PFSK-1 (cell line): ENCODE measurements at regions not wholly inside any gene's neighbourhood (a gene's known extent, or its start where the extent isn't known, plus 50 kb on each side); places are given as distances from the start of the nearest gene placed in this dataset.

Source experiments
- FOXP2 ChIP-seq: optimal IDR thresholded peaks from 2 replicates; pipeline ENCODE3; 2011; ENCODE audit warnings: borderline replicate concordance, control low read depth, inconsistent platforms; ENCODE audit not compliant: insufficient read depth; ENCODE audit errors: extremely low read length, extremely low read depth
- POLR2AphosphoS5 ChIP-seq: IDR thresholded peaks from 2 replicates; pipeline ENCODE4 v1.6.1; 2012; ENCODE audit warnings: low read depth, mild to moderate bottlenecking, control low read depth, low read length, moderate library complexity
- REST ChIP-seq, 2 experiments: IDR thresholded peaks; 2 replicates each; pipeline versions ENCODE4 v1.6.1 to v1.8.0; 2011 to 2012; ENCODE audit warnings: low read depth in 2 of 2, low read length in 2 of 2, control low read depth in 1 of 2, inconsistent platforms in 1 of 2, mild to moderate bottlenecking in 1 of 2, moderate library complexity in 1 of 2; ENCODE audit not compliant: insufficient read depth in 1 of 2
- SIN3A ChIP-seq: IDR thresholded peaks from 2 replicates; pipeline ENCODE4 v1.6.1; 2012; ENCODE audit warnings: mild to moderate bottlenecking, low read length, moderate library complexity, borderline replicate concordance; ENCODE audit not compliant: insufficient read depth
- TAF1 ChIP-seq: IDR thresholded peaks from 2 replicates; pipeline ENCODE4 v1.6.1; 2012; ENCODE audit warnings: low read length, control low read depth, borderline replicate concordance; ENCODE audit not compliant: insufficient read depth

GRCh38 chr22:49613511-49614270, 214.0 kb downstream of the BRD1 start:
- TF ChIP-seq POLR2AphosphoS5 (no peak), REST (IDR thresholded peaks at IDR 0.05; ENCODE audit: insufficient read depth in 1 of 2, low read depth in 2 of 2, low read length in 2 of 2) (no peak), TAF1 (no peak), FOXP2 (no peak), SIN3A (no peak)

GRCh38 chr22:49613108-49613507, 214.6 kb downstream of the BRD1 start:
- TF ChIP-seq TAF1 (no peak), POLR2AphosphoS5 (no peak), FOXP2 (no peak), REST (IDR thresholded peaks at IDR 0.05; ENCODE audit: insufficient read depth in 1 of 2, low read depth in 2 of 2, low read length in 2 of 2) (no peak), SIN3A (no peak)

- no peak for TF ChIP-seq TAF1
- TF ChIP-seq REST (IDR thresholded peaks at IDR 0.05; ENCODE audit: insufficient read depth in 1 of 2, low read depth in 2 of 2, low read length in 2 of 2), result no peak
- no peak for TF ChIP-seq POLR2AphosphoS5
- TF ChIP-seq SIN3A, result no peak
- TF ChIP-seq FOXP2, result no peak
Measured at GRCh38 chr22:49609207-49609876, 218.3 kb downstream of the BRD1 start.

- TF ChIP-seq POLR2AphosphoS5 (no peak), SIN3A (no peak), REST (IDR thresholded peaks at IDR 0.05; ENCODE audit: insufficient read depth in 1 of 2, low read depth in 2 of 2, low read length in 2 of 2) (no peak), TAF1 (no peak), FOXP2 (no peak)
Measured at GRCh38 chr22:49608660-49609059, 219.0 kb downstream of the BRD1 start.
